GM12872 (cell line): ENCODE measurements at regions not wholly inside any gene's neighbourhood (a gene's known extent, or its start where the extent isn't known, plus 50 kb on each side); places are given as distances from the start of the nearest gene placed in this dataset.

ENCODE experiments used
- TF ChIP-seq, protein P1 (sequence below): IDR thresholded peaks from 3 replicates; pipeline ENCODE4 v1.5.1; 2011; ENCODE audit warnings: low read depth, mild to moderate bottlenecking, low read length, moderate library complexity; ENCODE audit not compliant: insufficient read depth

DNA sequence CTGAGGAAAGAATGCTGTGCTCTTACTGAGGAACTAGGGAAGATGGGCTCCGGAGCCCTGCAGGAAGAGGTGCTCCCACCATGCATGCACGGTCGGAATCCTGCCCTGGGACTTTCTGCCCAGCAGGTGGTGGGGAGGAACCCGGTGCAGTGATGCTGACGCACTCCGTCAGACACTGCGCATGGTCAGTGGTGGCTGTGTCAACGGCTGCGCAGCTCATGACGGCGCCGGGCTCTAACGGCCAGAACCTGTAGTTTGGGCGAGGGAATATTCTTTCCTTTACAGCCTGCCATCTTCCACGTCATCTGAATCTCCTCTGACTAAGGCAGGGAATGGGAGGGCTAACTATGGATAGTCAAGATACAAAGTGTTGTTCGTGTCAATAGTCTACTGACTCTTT is 189.2 kb upstream of the MGMT start:
- TF ChIP-seq, protein P1, sequence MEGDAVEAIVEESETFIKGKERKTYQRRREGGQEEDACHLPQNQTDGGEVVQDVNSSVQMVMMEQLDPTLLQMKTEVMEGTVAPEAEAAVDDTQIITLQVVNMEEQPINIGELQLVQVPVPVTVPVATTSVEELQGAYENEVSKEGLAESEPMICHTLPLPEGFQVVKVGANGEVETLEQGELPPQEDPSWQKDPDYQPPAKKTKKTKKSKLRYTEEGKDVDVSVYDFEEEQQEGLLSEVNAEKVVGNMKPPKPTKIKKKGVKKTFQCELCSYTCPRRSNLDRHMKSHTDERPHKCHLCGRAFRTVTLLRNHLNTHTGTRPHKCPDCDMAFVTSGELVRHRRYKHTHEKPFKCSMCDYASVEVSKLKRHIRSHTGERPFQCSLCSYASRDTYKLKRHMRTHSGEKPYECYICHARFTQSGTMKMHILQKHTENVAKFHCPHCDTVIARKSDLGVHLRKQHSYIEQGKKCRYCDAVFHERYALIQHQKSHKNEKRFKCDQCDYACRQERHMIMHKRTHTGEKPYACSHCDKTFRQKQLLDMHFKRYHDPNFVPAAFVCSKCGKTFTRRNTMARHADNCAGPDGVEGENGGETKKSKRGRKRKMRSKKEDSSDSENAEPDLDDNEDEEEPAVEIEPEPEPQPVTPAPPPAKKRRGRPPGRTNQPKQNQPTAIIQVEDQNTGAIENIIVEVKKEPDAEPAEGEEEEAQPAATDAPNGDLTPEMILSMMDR = no peak

- TF ChIP-seq, protein P1 = no peak
Measured at GRCh38 chr10:129278686-129279085, 188.4 kb upstream of the MGMT start.

DNA sequence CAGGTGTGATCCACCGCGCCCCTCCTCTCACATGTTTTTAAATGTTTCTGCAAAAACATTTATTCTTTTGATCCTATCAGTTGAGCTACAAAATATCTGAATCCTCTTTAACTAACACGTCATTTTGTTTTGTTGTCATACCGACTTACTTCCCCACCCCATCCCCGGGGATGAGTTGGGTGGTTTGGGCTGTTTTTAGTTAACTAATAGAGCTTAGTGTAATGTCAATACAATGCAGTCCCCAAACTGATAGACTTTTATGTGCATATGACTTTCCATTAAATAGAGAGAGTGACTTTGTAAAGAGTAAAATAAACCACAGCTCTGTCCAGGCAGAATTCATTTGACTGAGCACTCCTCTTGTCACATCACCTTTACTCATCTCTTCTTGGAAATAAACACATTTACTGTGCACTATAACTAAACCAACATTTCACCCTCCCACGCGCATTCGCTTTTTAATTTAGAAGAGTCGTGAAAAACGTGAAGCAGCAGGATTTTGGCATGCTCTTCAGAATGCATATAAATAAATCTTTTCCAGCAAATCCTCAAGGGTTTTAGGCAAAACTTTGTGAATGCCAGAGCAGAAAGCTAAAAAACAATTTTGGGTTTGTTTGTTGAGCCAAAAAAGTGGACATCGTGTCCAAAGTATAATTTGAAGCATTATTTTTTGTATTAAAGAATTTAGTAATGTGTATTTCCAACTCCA is 187.4 kb upstream of the MGMT start:
- TF ChIP-seq, protein P1 = no peak

- TF ChIP-seq, protein P1 = no peak
Measured at GRCh38 chr10:129280155-129280502, 186.9 kb upstream of the MGMT start.

GRCh38 chr10:129280908-129281586 is 186.0 kb upstream of the MGMT start:
- TF ChIP-seq, protein P1 = no peak

DNA sequence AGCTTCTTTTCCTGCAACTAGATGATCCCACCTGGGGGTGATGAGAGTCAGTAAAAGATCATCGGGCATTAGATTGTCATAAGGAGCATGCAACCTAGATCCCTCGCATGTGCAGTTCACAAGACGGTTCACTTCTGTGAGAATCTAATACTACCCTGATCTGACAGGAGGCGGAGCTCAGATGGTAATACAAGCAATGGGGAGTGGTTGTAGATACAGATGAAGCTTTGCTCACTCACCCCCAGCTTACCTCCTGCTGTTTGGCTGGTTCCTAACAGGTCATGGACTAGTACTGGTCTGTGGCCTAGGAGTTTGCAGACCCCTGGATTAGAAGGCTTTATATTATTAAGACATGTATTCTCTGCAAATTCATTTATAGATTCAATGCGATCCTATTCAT is 181.6 kb upstream of the MGMT start:
- TF ChIP-seq, protein P1 = no peak

DNA sequence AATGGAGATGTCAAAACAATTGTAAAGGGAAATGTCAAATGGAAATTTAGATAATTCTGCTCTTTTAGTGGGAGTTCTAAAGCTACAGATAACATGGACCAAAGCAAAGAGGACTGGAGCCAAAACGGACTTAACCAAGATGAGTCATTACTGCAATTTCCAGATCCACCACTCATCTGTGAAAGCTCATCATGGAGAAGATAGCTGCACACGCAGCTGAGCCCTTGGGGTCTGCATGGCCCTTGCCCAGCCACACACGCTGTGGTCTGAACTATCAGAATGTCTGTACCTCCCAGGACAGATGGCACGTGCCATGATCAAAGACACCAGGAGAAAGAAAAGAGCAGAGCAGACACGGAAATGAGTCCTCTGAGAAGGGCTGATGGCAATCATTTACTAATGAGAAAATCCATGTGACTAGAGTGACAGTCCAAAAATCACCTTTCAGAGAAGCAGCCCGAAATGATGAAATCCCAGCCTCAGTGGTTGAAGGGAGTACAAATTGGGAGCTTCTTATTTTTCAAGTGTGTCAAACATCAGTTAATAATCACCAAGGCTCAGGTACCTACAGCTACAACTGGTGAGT is 177.9 kb upstream of the MGMT start:
- TF ChIP-seq, protein P1 = no peak
